ENCODE measurements at regions not wholly inside any gene's neighbourhood (a gene's known extent, or its start where the extent isn't known, plus 50 kb on each side); places are given as distances from the start of the nearest gene placed in this dataset.
"Not testable (repeated sequence)": the region's sequence is repeated elsewhere in the genome, so short reads cannot be mapped to it uniquely, and the experiment has no call there.

DNA sequence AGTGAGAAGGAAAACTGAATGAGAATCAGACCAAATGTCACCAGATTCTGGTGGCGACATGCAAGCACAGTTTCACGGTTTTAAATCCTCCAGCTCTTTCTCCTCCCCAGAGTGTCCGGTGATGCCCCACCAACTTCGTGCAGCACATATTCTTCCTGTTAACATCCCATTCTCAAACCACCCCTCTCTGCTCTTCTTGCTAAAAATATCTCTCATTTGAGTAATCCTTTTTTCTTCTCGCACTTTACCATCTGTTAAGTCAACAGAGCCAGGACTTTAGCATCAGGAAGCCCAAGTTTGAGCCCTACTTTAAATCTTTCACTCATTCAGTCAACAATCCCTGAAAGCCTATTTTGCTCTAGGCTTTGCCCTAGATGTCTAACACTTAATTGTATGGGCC is 68.2 kb upstream of the VGLL4 start:
- no peak for DNase-seq

DNA sequence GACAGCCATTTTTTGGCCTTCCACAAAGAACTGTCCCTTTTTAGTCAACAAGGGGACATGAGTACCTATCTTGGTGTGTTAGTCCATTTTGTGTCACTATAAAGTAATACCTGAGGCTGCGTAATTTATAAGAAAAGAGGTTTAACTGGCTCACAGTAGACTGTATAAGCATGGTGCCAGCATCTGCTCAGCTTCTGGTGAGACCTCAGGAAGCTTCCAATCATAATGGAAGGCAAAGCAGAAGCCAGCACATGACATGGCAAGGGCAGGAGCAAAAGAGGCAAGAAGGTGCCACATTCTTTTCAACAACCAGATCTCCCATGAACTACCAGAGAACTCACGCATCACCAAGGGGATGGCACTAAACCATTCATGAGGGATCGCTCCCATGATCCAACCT is 66.1 kb upstream of the VGLL4 start:
- no peak for DNase-seq

DNA sequence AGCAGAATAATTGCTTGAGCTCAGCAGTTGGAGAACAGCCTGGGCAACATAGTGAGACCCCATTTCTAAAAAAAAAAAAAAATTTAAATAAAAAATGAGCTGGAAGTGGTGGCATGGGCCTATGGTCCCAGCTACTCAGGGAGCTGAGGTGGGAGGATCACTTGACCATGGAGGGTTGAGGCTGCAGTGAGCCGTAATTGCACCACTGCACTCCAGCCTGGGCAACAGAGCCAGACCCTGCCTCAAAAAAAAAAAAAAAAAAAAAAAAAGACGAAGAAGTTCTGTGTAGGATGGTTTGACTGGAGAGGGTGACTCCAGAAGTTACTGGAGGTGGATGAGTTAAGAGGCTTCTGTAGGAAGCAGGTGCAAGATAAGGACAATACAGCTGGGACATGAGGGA is 63.4 kb upstream of the VGLL4 start:
- DNase-seq, result not testable (repeated sequence)

DNA sequence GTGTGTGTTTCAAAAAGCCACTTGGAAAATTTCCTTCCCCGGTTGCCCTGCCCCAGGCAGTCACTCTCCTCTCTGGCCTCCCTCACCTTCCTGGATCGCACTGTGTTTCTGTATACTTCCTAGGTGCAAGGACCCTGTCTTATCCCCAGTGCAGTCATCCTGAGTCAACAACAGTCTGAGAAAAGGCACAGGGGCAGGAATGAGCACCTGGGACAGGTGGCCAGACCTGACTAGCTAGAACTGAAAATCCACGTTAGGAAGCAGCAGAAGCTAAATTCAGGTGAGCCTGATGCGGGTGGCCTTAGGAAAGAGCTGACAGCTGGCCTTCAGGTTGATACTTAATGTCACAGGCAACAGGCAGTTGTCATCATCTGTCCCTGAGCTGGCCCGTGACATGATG is 62.9 kb upstream of the VGLL4 start:
- no peak for DNase-seq

DNA sequence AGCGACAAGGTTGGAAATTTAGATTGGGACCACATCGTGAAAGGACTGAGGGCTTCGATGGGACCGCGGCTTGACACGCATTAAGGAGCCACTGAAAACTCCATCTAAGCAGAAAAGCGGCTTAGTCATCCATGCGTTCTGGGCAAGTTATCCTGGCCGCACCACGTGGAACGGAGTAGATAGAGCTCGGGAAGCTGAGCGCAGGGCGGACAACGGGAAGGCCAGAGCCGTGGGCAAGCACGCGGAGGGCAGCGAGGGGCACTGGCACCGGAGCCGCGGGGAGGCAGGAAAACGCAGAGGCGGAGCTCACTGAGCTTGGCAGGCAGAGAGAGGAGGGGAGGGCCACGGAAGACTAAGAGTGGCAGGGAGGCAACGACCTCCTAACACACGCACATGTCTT is 61.3 kb upstream of the VGLL4 start:
- no peak for DNase-seq

DNA sequence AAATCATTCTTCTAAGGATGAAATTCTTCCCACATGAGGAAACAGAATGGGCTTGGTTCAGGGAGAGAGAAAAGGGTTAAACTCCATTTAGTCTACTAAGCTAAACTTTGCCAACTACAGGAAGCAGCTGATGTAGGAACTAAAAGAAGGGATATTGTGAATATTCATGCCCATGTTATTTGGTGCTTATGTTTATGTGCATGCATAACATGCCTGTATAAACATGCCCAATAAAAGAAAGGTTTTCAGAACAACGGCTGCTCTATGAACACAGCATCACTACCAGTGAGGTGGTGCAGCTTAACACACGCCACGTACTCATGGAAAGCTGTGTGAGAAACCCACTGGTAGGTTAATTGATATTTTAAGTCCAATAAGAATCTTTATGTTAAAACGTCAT is 59.4 kb upstream of the VGLL4 start:
- DNase-seq, result no peak

DNA sequence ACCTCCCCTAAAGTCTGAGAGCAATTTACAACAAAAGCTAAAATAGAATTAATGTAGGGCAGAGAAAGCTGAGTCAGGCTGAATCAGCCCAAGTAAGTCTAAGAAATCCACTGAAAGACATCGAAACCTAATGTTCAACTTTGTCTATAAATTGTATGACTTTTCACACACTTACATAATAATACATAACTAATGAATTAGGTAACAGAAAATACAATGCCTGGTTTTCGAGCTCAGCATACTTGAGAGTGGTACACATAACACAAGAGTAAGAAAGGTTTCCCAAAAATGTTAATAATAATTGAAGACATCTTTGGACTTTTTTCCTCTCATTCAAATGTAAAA is 55.3 kb upstream of the VGLL4 start:
- no peak for DNase-seq

DNA sequence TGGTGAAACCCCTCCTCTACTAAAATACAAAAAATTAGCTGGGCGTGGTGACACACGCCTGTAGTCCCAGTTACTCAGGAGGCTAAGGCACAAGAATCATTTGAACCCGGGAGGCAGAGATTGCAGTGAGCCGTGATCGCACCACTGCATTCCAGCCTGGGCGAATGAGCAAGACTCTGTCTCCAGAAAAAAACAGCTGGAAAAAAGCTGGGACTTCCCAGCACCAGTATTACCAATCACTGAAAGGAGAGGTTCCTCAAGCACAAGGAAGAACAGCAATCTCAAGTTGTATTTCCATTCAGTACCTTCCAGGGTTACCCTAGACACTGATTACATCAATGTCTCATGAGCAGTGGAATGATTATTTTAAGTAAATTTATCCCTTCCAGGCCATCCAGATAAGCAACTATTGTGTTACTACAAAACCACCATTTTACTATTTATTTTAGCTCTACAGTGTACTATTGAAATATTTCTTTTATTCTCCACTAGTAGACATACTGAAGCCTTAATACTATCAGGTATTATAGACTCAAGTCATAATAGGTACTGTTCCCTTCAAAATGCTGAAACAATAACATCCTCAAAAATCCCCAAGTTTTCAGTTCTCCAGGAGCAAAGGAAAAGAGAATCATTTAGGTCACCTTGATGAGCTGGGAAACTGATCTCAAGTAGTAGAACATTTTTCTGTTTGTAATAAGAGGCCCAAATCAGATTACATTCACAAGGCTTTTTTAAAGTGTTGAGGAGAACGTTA is 54.8 kb upstream of the VGLL4 start:
- no peak for DNase-seq

DNA sequence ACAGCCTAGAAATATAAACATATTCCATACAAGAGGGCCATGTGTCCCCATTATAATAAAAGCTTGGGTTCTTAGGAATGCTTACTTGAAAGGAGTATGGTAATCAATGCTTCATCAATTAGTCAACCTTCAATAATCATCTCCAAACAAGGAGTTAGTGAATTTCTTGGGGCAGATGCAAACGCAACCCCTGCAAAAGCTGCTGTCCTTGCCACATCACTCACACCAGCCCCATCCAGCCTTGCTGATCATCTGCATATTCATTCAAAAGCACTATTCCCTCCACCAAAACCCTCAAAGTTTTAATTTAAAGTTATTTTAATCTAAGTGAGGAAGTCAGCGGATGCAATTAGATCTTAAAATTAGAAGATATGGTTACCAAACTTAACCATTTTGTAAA is 54.0 kb upstream of the VGLL4 start:
- no peak for DNase-seq

DNA sequence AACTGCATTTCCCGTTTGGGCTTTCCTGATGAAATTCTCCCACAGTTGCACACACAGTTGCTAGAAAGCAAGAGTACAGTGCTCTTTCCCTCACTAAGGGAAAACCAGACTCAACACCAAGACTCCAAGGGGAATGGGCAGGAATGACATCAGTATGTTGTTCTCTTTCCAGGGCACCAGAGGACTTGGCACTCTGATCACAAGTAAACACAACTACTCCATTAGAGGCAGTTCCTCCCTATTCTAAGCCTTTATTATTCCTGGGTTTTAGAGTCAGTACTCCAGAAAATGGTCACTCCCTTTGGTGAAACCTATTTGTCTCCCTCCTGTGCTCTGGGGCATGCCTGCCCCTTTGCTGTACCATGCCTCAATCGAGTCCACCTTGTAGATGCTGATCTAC is 52.3 kb upstream of the VGLL4 start:
- DNase-seq, result no peak
